ENCODE measurements at regions not wholly inside any gene's neighbourhood (a gene's known extent, or its start where the extent isn't known, plus 50 kb on each side); places are given as distances from the start of the nearest gene placed in this dataset.

DNA sequence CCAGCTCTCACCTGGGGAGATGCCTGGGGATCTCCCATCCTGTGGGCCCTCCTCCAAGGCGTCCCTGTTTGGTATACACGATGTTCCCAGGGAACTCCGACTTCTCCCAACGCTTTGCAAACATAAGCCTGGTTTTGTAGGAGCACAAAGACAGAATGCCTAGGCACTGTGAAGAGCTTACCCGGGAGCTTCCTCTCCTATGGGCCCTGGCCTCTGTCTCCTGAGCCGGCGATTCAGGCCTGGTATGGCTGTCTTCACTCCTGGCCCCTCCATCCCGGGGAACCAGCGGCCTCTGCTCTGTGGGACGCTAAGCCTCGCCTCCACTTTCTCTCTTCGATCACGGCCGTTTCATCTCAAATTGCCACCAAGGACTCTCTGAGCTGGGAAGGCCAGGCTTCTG lies 59.6 kb upstream of the ACTRT2 start:
- peaks cover 0 to 12% (median 6%) of the 10 kb centered on the region in 3 donors for H3K9me3 ChIP-seq
- no peaks in the 10 kb centered on the region for H3K36me3 ChIP-seq
- H3K27me3 ChIP-seq: peaks cover 0 to 11% of the 10 kb centered on the region in 2 donors
- intact Hi-C loops (cut with DNase I; ENCODE audit: low total_unique reads): no loop called here
- no peak overlapping the region for H3K4me3 ChIP-seq
- H3K4me1 ChIP-seq: peaks cover 0 to 17% (median 0%) of the 10 kb centered on the region in 4 donors
- H3K27ac ChIP-seq: no peak overlapping the region
- peak in 1 of 2 donors; percentile 42 for DNase-seq
- no peak for TF ChIP-seq CTCF (IDR thresholded peaks at IDR 0.05)

DNA sequence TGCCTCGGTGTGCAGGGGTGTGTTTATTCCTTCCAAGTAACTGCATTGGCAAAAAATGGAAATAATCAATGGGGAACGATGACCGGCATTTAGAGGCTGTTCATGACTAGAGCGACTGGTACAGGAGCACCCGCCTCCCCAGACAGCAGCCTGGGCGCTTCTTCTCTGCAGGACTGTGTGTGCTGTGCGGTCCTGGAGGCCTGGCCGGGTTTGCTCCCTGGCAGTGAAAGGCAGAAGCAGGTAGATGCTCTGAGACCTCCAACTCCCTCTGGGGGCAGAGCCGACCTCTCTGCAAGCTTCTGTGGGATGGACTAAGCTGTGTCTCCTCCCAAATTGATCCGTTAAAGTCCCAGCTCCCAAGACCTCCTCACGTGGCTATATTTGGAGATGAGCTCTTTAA lies 59.2 kb upstream of the ACTRT2 start:
- no peak for TF ChIP-seq CTCF (IDR thresholded peaks at IDR 0.05)
- DNase-seq: peak in 1 of 2 donors; percentile 24
- peaks cover 0 to 19% (median 0%) of the 10 kb centered on the region in 4 donors for H3K4me1 ChIP-seq
- no peak overlapping the region for H3K4me3 ChIP-seq
- intact Hi-C loops (cut with DNase I; ENCODE audit: low total_unique reads): no loop called here
- H3K27me3 ChIP-seq: peaks cover 0 to 11% of the 10 kb centered on the region in 2 donors
- H3K36me3 ChIP-seq: no peaks in the 10 kb centered on the region
- H3K27ac ChIP-seq: no peak overlapping the region
- peaks cover 0 to 12% (median 6%) of the 10 kb centered on the region in 3 donors for H3K9me3 ChIP-seq

DNA sequence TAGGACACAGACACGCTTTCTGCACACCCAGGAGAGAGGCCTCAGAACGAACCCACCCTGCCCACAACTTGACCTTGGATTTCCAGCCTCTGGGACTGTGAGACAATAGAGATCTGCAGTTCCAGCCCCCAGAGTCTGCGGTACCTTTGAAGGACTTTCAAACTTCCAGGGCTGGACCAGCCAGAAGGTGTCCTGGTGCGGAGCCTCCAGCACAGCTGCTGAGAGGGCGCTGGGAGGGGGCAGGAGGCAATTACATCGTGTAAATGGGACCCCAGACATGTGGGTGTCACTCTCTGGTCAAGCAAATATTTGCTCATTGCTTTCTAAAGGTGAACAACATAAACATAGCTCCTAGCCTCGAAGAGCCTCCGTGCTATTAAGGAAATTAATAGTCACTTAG lies 58.7 kb upstream of the ACTRT2 start:
- Histone ChIP-seq H3K36me3 (no peaks in the 10 kb centered on the region), H3K27me3 (peaks cover 0 to 14% of the 10 kb centered on the region in 2 donors), H3K27ac (no peak overlapping the region), H3K9me3 (peaks cover 0 to 12% (median 6%) of the 10 kb centered on the region in 3 donors), H3K4me3 (no peak overlapping the region), H3K4me1 (peaks cover 0 to 24% (median 2%) of the 10 kb centered on the region in 4 donors)
- no peak for TF ChIP-seq CTCF (IDR thresholded peaks at IDR 0.05)
- DNase-seq: peak in 1 of 2 donors; percentile 24
- intact Hi-C loops (cut with DNase I; ENCODE audit: low total_unique reads): no loop called here

- intact Hi-C loops (cut with DNase I; ENCODE audit: low total_unique reads): no loop called here
- H3K4me3 ChIP-seq: no peak overlapping the region
- no peak for TF ChIP-seq CTCF (IDR thresholded peaks at IDR 0.05)
- H3K27me3 ChIP-seq: peaks cover 0 to 14% of the 10 kb centered on the region in 2 donors
- H3K9me3 ChIP-seq: peaks cover 0 to 8% (median 5%) of the 10 kb centered on the region in 3 donors
- peaks cover 0 to 24% (median 2%) of the 10 kb centered on the region in 4 donors for H3K4me1 ChIP-seq
- no peaks in the 10 kb centered on the region for H3K36me3 ChIP-seq
- no peak overlapping the region for H3K27ac ChIP-seq
- peak in 1 of 2 donors; percentile 50 for DNase-seq
These were observed 58.3 kb upstream of the ACTRT2 start for GRCh38 chr1:2962946-2963345.

- H3K27ac ChIP-seq: no peak overlapping the region
- H3K4me3 ChIP-seq: no peak overlapping the region
- H3K9me3 ChIP-seq: no peaks in the 10 kb centered on the region
- intact Hi-C loops (cut with DNase I; ENCODE audit: low total_unique reads): no loop called here
- TF ChIP-seq CTCF (IDR thresholded peaks at IDR 0.05): no peak
- H3K4me1 ChIP-seq: peaks cover 0 to 24% (median 2%) of the 10 kb centered on the region in 4 donors
- no peak for DNase-seq
- H3K36me3 ChIP-seq: no peaks in the 10 kb centered on the region
- peaks cover 0 to 16% of the 10 kb centered on the region in 2 donors for H3K27me3 ChIP-seq
These were observed 55.6 kb upstream of the ACTRT2 start for GRCh38 chr1:2965676-2966075.
